PC-9 (cell line): ENCODE measurements at regions not wholly inside any gene's neighbourhood (a gene's known extent, or its start where the extent isn't known, plus 50 kb on each side); places are given as distances from the start of the nearest gene placed in this dataset.
A peak's percentile ranks its signal among the peaks of the same experiment; 100 is the strongest.

Experiments used
- BruUV-seq: library from RNA; stranded (reverse); fragments of 400-500 nt; replicated peaks from 2 replicates; lab custom pipeline; 2021; lab: Mats Ljungman, UMichigan
- CTCF ChIA-PET: fragments of 300-600 bp; sonication (Branson Sonifier 250); formaldehyde crosslinking; loops from one replicate; lab custom pipeline; 2022; ENCODE audit warnings: antibody characterized with exemption; lab: Charles Lee
- POLR2A ChIA-PET: fragments of 300-600 bp; sonication (Branson Sonifier 250); formaldehyde crosslinking; loops from one replicate; lab custom pipeline; 2022; ENCODE audit warnings: antibody characterized with exemption; ENCODE audit not compliant: unreplicated experiment; lab: Charles Lee
- DNase-seq, 2 experiments: peaks; one replicate each; pipeline versions ENCODE4 v3.0.0 to v3.0.0-alpha.2; 2015 to 2022; ENCODE audit warnings: mixed read lengths in 1 of 2
- H2AFZ ChIP-seq: fragments of 200-600 bp; sonication (generic); 2 replicates; pipeline ENCODE4 v1.8.1; 2017; ENCODE audit warnings: antibody characterized with exemption
- H3F3A ChIP-seq: fragments of 200-600 bp; sonication (generic); 2 replicates; pipeline ENCODE4 v1.8.1; 2017; ENCODE audit warnings: antibody characterized with exemption, mild to moderate bottlenecking, low read depth; ENCODE audit not compliant: insufficient read depth
- H3K27ac ChIP-seq: fragments of 200-600 bp; sonication (generic); 2 replicates; pipeline ENCODE4 v1.6.1; 2016; ENCODE audit warnings: mixed run types
- H3K27me3 ChIP-seq: fragments of 200-600 bp; sonication (generic); 2 replicates; pipeline ENCODE4 v1.6.1; 2016; ENCODE audit warnings: low read depth, mixed run types; ENCODE audit not compliant: insufficient read depth
- H3K36me3 ChIP-seq: fragments of 200-600 bp; sonication (generic); 2 replicates; pipeline ENCODE4 v1.6.1; 2016; ENCODE audit warnings: low read depth, mixed run types
- H3K4me1 ChIP-seq: fragments of 200-600 bp; sonication (generic); replicated peaks from 2 replicates; pipeline ENCODE4 v1.6.1; 2016; ENCODE audit warnings: mixed run types; ENCODE audit not compliant: insufficient read depth
- H3K4me2 ChIP-seq: fragments of 200-600 bp; sonication (generic); 2 replicates; pipeline ENCODE4 v1.6.1; 2017; ENCODE audit warnings: mixed run types
- H3K4me3 ChIP-seq: fragments of 200-600 bp; sonication (generic); 2 replicates; pipeline ENCODE4 v1.6.1; 2016; ENCODE audit warnings: mixed run types
- H3K79me2 ChIP-seq: fragments of 200-600 bp; sonication (generic); 2 replicates; pipeline ENCODE4 v1.6.1; 2017; ENCODE audit warnings: low read depth, mixed run types
- H3K9me2 ChIP-seq: fragments of 200-600 bp; sonication (generic); 2 replicates; pipeline ENCODE4 v1.8.1; 2017; ENCODE audit warnings: mild to moderate bottlenecking; ENCODE audit not compliant: insufficient read depth
- H3K9me3 ChIP-seq: fragments of 200-600 bp; sonication (generic); 2 replicates; pipeline ENCODE4 v1.8.1; 2016; ENCODE audit warnings: low read depth; ENCODE audit not compliant: insufficient read depth
- H4K20me1 ChIP-seq: fragments of 200-600 bp; sonication (generic); 2 replicates; pipeline ENCODE4 v1.8.1; 2017; ENCODE audit not compliant: insufficient read depth
- EZH2 ChIP-seq: fragments of 200-600 bp; sonication (generic); IDR thresholded peaks from 2 replicates; pipeline ENCODE4 v1.8.0; 2017; ENCODE audit warnings: antibody characterized with exemption, low read depth
- intact Hi-C: fragments of 100-400 bp; cut with micrococcal nuclease; formaldehyde crosslinking; loops from one replicate; pipeline ENCODE4 v1.10.0; 2022; ENCODE audit not compliant: unreplicated experiment
- TF ChIP-seq, protein P1 (sequence below): fragments of 200-600 bp; sonication (generic); conservative IDR thresholded peaks from 2 replicates; pipeline ENCODE4 v1.6.1; 2017; ENCODE audit warnings: mixed run types, antibody characterized with exemption, mild to moderate bottlenecking, moderate library complexity

DNA sequence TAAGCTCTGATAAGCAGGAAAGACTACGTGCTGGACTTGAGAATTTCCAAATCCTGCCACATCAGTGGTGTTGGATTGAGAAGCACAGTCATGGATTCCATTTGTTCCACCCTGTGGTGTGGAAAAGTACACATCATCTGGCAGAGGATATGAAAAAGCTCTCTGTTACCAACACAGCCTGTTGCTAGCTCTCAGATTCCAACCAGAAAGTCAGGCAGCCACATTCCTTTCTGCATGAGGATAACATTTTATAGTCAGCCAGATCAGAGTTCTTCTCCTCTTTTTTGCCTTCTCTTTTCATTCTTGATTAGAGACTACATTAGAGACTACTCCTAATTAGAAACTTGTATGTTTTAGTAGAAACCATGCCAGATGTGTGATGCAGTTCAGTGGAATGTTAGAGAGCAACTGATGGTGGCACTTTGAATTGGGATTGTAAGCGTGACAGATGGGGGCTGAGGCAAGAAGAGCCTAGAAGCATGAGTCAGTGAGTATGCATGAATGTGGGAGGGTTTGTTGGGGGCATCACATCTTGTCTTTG, 61.2 kb upstream of the STXBP6 start:
- H4K20me1 ChIP-seq = no peaks in the 10 kb centered on the region
- BruUV-seq = no TSS peak
- H3K4me3 ChIP-seq = no peak overlapping the region
- no peaks in the 10 kb centered on the region for H3K36me3 ChIP-seq
- H3K9me3 ChIP-seq = no peaks in the 10 kb centered on the region
- H3K27me3 ChIP-seq = no peaks in the 10 kb centered on the region
- intact Hi-C loops = loop anchor here (1.0 to 5.0 kb wide), 3 partner anchors 20 to 249 kb away; no protein-coding TSS in a partner anchor
- TF ChIP-seq, protein P1, sequence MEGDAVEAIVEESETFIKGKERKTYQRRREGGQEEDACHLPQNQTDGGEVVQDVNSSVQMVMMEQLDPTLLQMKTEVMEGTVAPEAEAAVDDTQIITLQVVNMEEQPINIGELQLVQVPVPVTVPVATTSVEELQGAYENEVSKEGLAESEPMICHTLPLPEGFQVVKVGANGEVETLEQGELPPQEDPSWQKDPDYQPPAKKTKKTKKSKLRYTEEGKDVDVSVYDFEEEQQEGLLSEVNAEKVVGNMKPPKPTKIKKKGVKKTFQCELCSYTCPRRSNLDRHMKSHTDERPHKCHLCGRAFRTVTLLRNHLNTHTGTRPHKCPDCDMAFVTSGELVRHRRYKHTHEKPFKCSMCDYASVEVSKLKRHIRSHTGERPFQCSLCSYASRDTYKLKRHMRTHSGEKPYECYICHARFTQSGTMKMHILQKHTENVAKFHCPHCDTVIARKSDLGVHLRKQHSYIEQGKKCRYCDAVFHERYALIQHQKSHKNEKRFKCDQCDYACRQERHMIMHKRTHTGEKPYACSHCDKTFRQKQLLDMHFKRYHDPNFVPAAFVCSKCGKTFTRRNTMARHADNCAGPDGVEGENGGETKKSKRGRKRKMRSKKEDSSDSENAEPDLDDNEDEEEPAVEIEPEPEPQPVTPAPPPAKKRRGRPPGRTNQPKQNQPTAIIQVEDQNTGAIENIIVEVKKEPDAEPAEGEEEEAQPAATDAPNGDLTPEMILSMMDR = no peak
- no peak for TF ChIP-seq EZH2
- H3F3A ChIP-seq = no peaks in the 10 kb centered on the region
- no peaks in the 10 kb centered on the region for H3K9me2 ChIP-seq
- H3K4me1 ChIP-seq = no peaks in the 10 kb centered on the region; the same call in 1 of the 2 replicates
- H3K79me2 ChIP-seq = no peaks in the 10 kb centered on the region
- no peak overlapping the region for H2AFZ ChIP-seq
- peak overlapping the region; percentile 32; the same call in 1 of the 2 replicates for H3K27ac ChIP-seq
- POLR2A ChIA-PET = interaction anchor here (0.6 to 0.9 kb wide), 4 partner anchors 9 to 250 kb away, joined by 3 to 6 read pairs (median 4); no protein-coding TSS in a partner anchor
- DNase-seq = peak; percentile 53 to 80
- 0 out of 2 replicates have a peak overlapping the region, but pooled peaks have one; percentile 16 for H3K4me2 ChIP-seq
- CTCF ChIA-PET = no interaction called here

DNA sequence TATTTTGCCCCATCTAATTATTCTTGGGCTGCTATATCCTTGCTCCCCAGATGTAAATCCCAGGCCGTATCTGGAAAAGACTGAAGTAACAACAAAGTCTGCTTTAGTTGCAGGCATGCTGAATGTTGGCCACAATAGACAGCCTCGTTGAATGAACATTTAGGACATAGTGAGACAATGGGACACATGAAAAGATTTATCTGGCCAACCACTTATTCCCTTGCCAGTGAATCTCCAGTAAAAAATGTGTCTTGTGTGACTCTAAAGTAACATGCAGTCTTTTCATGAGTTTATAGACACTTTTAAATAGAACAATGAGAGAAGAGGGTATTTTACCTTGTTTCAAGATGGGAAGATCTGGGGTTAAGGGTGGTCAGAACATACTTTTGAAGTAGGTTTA, 60.2 kb upstream of the STXBP6 start:
- BruUV-seq = no TSS peak
- H3K4me3 ChIP-seq = no peak overlapping the region
- no peaks in the 10 kb centered on the region for H3K9me3 ChIP-seq
- H3K79me2 ChIP-seq = no peaks in the 10 kb centered on the region
- H3K4me1 ChIP-seq = no peaks in the 10 kb centered on the region; the same call in 1 of the 2 replicates
- H4K20me1 ChIP-seq = no peaks in the 10 kb centered on the region
- TF ChIP-seq EZH2 = no peak
- TF ChIP-seq, protein P1 = no peak
- no peaks in the 10 kb centered on the region for H3F3A ChIP-seq
- no peaks in the 10 kb centered on the region for H3K9me2 ChIP-seq
- no peak overlapping the region for H3K4me2 ChIP-seq
- ChIA-PET CTCF (no interaction called here), POLR2A (interaction anchor here (0.9 kb wide), 1 partner anchor 19 kb away, joined by 3 read pairs; no protein-coding TSS in a partner anchor)
- no peak for DNase-seq
- no peak overlapping the region for H2AFZ ChIP-seq
- no peaks in the 10 kb centered on the region for H3K36me3 ChIP-seq
- H3K27ac ChIP-seq = no peak overlapping the region
- H3K27me3 ChIP-seq = no peaks in the 10 kb centered on the region
- intact Hi-C loops = loop anchor here (2.0 to 5.0 kb wide), 2 partner anchors 19 to 248 kb away; no protein-coding TSS in a partner anchor

DNA sequence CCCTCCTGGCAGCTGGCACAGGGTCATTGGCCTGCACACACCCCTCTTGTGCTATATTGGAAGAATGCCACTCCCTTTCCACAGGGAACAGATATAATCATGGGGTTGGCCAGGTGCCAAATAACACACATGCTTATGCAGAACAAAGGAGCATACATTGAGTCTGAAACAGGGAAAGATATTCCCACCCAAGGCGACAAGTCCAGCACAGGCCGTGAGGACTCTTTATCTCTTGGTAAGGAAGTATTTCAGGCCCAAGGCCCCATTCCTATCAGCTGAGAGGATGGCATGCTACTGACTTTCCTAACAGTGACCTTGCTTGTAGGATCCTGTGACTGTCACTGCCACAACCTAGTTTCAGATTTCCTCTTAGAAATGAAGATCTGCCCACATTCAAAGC, 59.0 kb upstream of the STXBP6 start:
- ChIA-PET CTCF (no interaction called here), POLR2A (no interaction called here)
- Histone ChIP-seq H4K20me1 (no peaks in the 10 kb centered on the region), H3K4me2 (no peak overlapping the region), H3K79me2 (no peaks in the 10 kb centered on the region), H3K9me2 (no peaks in the 10 kb centered on the region), H3K9me3 (no peaks in the 10 kb centered on the region), H3K4me1 (no peaks in the 10 kb centered on the region; the same call in 1 of the 2 replicates), H3K36me3 (no peaks in the 10 kb centered on the region), H2AFZ (no peak overlapping the region), H3K27me3 (no peaks in the 10 kb centered on the region), H3K4me3 (no peak overlapping the region), H3K27ac (no peak overlapping the region), H3F3A (no peaks in the 10 kb centered on the region)
- DNase-seq = peak in 1 of 2 experiments; percentile 6
- intact Hi-C loops = no loop called here
- TF ChIP-seq, protein P1 = no peak
- no peak for TF ChIP-seq EZH2
- BruUV-seq = no TSS peak
